Natural killer cell (primary cell): ENCODE measurements at regions not wholly inside any gene's neighbourhood (a gene's known extent, or its start where the extent isn't known, plus 50 kb on each side); places are given as distances from the start of the nearest gene placed in this dataset.

ENCODE experiments used
- ATAC-seq, 3 donors: fragments of 150-1000 bp in 2 of 3; fragments of 200-7000 bp in 1 of 3; cut with Tn5 transposase; 1 replicate in 1 of 3; 2 replicates in 2 of 3; pipeline ENCODE4 v1.10.0; 2021; ENCODE audit warnings: mild to moderate bottlenecking in 2 of 3, moderate library complexity in 2 of 3
- DNase-seq, 2 donors: peaks; one replicate each; pipeline versions ENCODE4 v3.0.0 to v3.0.0-alpha.2; 2013 to 2021; ENCODE audit warnings: mixed read lengths in 1 of 2
- H3K27ac ChIP-seq: one replicate; pipeline ENCODE4 v1.5.1; 2013; ENCODE audit warnings: mild to moderate bottlenecking, low read length
- H3K27me3 ChIP-seq: one replicate; pipeline ENCODE4 v1.6.1; 2013; ENCODE audit warnings: low read length; ENCODE audit not compliant: control insufficient read depth, insufficient read depth
- H3K36me3 ChIP-seq: one replicate; pipeline ENCODE4 v1.6.1; 2013; ENCODE audit warnings: low read length; ENCODE audit not compliant: control insufficient read depth, insufficient read depth
- H3K4me1 ChIP-seq: one replicate; pipeline ENCODE4 v1.6.1; 2013; ENCODE audit warnings: low read length; ENCODE audit not compliant: control insufficient read depth, insufficient read depth
- H3K4me3 ChIP-seq: one replicate; pipeline ENCODE4 v1.5.1; 2013; ENCODE audit warnings: low read length
- H3K9me3 ChIP-seq: one replicate; pipeline ENCODE4 v1.6.1; 2013; ENCODE audit warnings: low read length; ENCODE audit not compliant: control insufficient read depth, insufficient read depth
- H3K27ac Mint-ChIP-seq, 2 donors: one replicate each; pipeline ENCODE4 v1.8.0; 2022; ENCODE audit warnings: mild to moderate bottlenecking in 2 of 2, mixed read lengths in 2 of 2, moderate library complexity in 1 of 2
- H3K27me3 Mint-ChIP-seq, 2 donors: one replicate each; pipeline ENCODE4 v1.8.0; 2022; ENCODE audit warnings: low read depth in 2 of 2, mixed read lengths in 2 of 2
- H3K36me3 Mint-ChIP-seq: one replicate; pipeline ENCODE4 v1.8.0; 2022; ENCODE audit warnings: mixed read lengths
- H3K4me1 Mint-ChIP-seq, 2 donors: one replicate each; pipeline ENCODE4 v1.8.0; 2022; ENCODE audit warnings: mixed read lengths in 2 of 2
- H3K4me3 Mint-ChIP-seq: one replicate; pipeline ENCODE4 v1.8.0; 2022; ENCODE audit warnings: mild to moderate bottlenecking, moderate library complexity, mixed read lengths
- H3K9me3 Mint-ChIP-seq, 2 donors: one replicate each; pipeline ENCODE4 v1.8.0; 2022; ENCODE audit warnings: mixed read lengths in 2 of 2
- CTCF ChIP-seq: fragments of 200-600 bp; IDR thresholded peaks from one replicate; pipeline ENCODE4 v1.8.0; 2022; ENCODE audit warnings: antibody characterized with exemption
- WGBS: methylation state at CpG from one replicate; pipeline ENCODE4 v1.1.7; 2013; ENCODE audit warnings: missing lambda C conversion rate; ENCODE audit not compliant: insufficient coverage; 5-methylcytosine and 5-hydroxymethylcytosine counted together
- intact Hi-C: fragments of 100-400 bp; cut with micrococcal nuclease; formaldehyde crosslinking; loops from one replicate; pipeline ENCODE4 v1.14.2; 2022

GRCh38 chr4:85153221-85153620 is 186.7 kb upstream of the WDFY3 start:
- H3K27me3 Mint-ChIP-seq, result no peaks in the 10 kb centered on the region
- peaks cover 0 to 4% of the 10 kb centered on the region in 2 donors for H3K9me3 Mint-ChIP-seq
- H3K4me1 Mint-ChIP-seq, result no peaks in the 10 kb centered on the region
- intact Hi-C loops, result no loop called here
- no peak overlapping the region for H3K4me3 Mint-ChIP-seq
- no peak overlapping the region for H3K27ac ChIP-seq
- no peak overlapping the region for H3K27ac Mint-ChIP-seq
- 94% methylated on average over 1 of the region's 1 CpG for WGBS
- no peaks in the 10 kb centered on the region for H3K36me3 Mint-ChIP-seq
- no peaks in the 10 kb centered on the region for H3K27me3 ChIP-seq
- H3K4me3 ChIP-seq, result no peak overlapping the region
- no peaks in the 10 kb centered on the region for H3K9me3 ChIP-seq
- DNase-seq, result no peak
- no peaks in the 10 kb centered on the region for H3K36me3 ChIP-seq
- no peak for ATAC-seq
- TF ChIP-seq CTCF, result no peak
- no peaks in the 10 kb centered on the region for H3K4me1 ChIP-seq

- no peaks in the 10 kb centered on the region for H3K36me3 Mint-ChIP-seq
- H3K4me3 Mint-ChIP-seq, result no peak overlapping the region
- H3K4me1 Mint-ChIP-seq, result no peaks in the 10 kb centered on the region
- no peaks in the 10 kb centered on the region for H3K27me3 Mint-ChIP-seq
- intact Hi-C loops, result no loop called here
- TF ChIP-seq CTCF, result no peak
- Histone ChIP-seq H3K9me3 (no peaks in the 10 kb centered on the region), H3K4me3 (no peak overlapping the region), H3K27ac (no peak overlapping the region), H3K27me3 (no peaks in the 10 kb centered on the region), H3K36me3 (no peaks in the 10 kb centered on the region), H3K4me1 (no peaks in the 10 kb centered on the region)
- peaks cover 0 to 4% of the 10 kb centered on the region in 2 donors for H3K9me3 Mint-ChIP-seq
- no peak overlapping the region for H3K27ac Mint-ChIP-seq
- ATAC-seq, result no peak
- DNase-seq, result no peak
- WGBS, result 82% methylated on average over 1 of the region's 1 CpG
Observed at GRCh38 chr4:85154591-85154990, 188.1 kb upstream of the WDFY3 start.

GRCh38 chr4:85165808-85166207 is 199.3 kb upstream of the WDFY3 start:
- no peak for ATAC-seq
- intact Hi-C loops, result no loop called here
- Mint-ChIP-seq H3K27ac (no peak overlapping the region), H3K9me3 (peaks cover 12 to 34% of the 10 kb centered on the region in 2 donors), H3K36me3 (no peaks in the 10 kb centered on the region), H3K27me3 (no peaks in the 10 kb centered on the region), H3K4me3 (no peak overlapping the region), H3K4me1 (no peaks in the 10 kb centered on the region)
- no peak overlapping the region for H3K27ac ChIP-seq
- H3K4me1 ChIP-seq, result no peaks in the 10 kb centered on the region
- WGBS, result 96% methylated on average over 2 of the region's 2 CpGs
- DNase-seq, result no peak
- no peaks in the 10 kb centered on the region for H3K36me3 ChIP-seq
- H3K27me3 ChIP-seq, result no peaks in the 10 kb centered on the region
- TF ChIP-seq CTCF, result no peak
- no peak overlapping the region for H3K4me3 ChIP-seq
- peaks cover 2% of the 10 kb centered on the region for H3K9me3 ChIP-seq

- 70% methylated on average over 3 of the region's 3 CpGs for WGBS
- H3K27me3 ChIP-seq, result no peaks in the 10 kb centered on the region
- intact Hi-C loops, result no loop called here
Observed at GRCh38 chr4:85166318-85166717, 199.8 kb upstream of the WDFY3 start.

More at GRCh38 chr4:85166318-85166717, 199.8 kb upstream of the WDFY3 start:
- H3K27ac ChIP-seq, result no peak overlapping the region
- TF ChIP-seq CTCF, result no peak
- Mint-ChIP-seq H3K4me3 (no peak overlapping the region), H3K27me3 (no peaks in the 10 kb centered on the region), H3K36me3 (no peaks in the 10 kb centered on the region), H3K27ac (no peak overlapping the region), H3K4me1 (no peaks in the 10 kb centered on the region), H3K9me3 (peaks cover 12 to 36% of the 10 kb centered on the region in 2 donors)
- DNase-seq, result no peak
- no peak overlapping the region for H3K4me3 ChIP-seq
- no peaks in the 10 kb centered on the region for H3K36me3 ChIP-seq
- ATAC-seq, result no peak
- H3K9me3 ChIP-seq, result peaks cover 2% of the 10 kb centered on the region
- no peaks in the 10 kb centered on the region for H3K4me1 ChIP-seq
